HT1080 (cell line): ENCODE measurements at regions not wholly inside any gene's neighbourhood (a gene's known extent, or its start where the extent isn't known, plus 50 kb on each side); places are given as distances from the start of the nearest gene placed in this dataset.
"Not testable (repeated sequence)": the region's sequence is repeated elsewhere in the genome, so short reads cannot be mapped to it uniquely, and the experiment has no call there.

Experiments used
- DNase-seq: peaks from one replicate; pipeline ENCODE4 v3.0.0-alpha.2; 2015; ENCODE audit warnings: low read depth

DNA sequence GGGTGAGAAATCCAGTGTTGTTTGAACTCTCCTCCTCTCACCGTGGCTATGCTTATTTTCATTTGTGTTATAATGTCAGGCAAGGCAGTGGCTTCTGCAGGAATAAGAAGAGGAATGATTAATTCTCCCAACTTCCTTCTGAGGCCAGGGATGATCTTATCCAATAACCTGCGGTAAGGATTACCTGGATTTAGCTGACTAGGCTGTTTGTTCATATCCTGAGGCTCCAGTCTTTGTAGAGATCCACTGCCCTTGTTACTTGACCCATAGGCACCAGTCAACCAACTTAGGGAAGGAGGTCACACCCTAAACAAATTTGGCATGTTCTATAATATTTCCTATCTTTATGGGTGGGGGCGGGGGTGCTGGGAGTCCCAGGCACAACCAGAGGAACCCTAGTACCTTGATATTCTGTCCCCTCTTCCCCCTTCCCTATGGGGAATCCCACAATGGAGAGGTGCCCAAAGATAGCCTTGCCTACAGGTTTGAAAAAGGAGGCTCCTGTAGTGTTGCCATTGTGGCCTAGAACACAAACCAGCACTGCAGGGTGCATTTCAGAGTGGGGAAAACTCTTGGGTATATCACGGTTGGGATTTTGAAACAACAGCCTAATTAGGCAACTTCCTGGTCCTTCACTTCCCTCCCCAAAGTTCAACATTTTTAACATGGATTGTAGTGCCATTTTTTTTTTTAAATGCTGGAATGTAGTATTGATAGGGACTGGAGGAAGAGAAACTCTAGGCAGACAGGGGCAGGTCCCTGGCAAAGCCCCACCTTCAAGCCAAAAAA, 977.5 kb upstream of the SPRY2 start:
- no peak for DNase-seq

DNA sequence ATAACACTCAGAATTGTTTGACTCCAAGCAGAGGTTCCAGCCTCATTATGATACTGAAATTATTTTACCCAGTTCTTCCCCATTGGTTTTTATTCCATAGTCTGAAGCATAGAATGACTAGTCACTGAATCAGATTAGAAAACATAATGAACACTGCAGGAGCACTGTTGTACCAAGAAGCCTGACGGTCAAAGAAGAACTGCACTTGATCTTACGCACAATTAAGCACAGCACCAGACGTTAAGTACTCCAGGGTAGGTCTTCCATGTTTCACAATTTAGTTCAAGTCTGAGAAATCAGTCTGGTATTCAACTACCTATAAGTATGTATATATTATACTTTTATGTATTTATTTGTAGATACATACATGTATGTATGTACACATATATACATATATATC, 973.5 kb upstream of the SPRY2 start:
- no peak for DNase-seq

DNA sequence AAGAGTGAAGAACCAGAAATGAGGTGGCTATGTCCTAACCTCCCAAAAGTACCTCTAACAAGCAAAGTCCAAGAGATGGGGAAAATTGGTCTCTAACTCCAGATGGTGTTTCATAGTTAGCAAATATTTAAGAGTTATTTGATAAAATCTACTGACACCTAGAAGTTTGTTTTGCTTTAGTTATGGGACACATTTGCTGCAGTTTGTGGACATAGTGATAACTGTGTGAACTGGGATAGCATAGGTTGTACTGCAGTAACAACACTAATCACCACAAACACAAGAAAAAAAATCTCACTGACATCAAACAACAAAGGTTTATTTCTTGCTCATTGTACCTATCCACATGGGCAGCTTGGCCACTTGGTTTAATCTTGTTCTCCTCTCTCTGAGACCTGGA, 965.0 kb upstream of the SPRY2 start:
- DNase-seq = no peak

DNA sequence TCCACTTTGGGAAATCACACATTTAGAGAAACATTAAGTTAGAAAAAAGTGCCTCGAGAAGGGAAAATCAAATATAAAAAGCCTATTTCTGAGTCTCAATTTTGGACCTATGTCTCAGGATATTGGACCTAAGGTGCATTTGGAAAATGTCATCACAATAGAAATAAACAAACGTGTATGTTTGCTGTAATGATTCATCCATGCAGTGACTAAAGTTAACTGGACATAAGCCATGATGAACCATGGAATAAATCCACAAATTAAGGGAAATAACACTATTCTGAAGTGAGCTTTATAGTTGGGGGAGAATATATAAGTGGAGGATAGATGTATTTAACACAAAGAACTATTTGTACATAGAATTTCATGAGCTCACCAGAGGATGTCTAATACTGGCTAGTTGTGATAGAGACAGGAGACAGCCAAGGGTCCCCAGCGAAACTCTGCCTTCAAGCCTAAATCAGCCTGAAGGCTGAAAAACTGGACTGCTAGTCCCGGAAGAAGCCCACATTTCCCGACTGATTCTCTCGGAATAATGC, 963.3 kb upstream of the SPRY2 start:
- DNase-seq = no peak

DNA sequence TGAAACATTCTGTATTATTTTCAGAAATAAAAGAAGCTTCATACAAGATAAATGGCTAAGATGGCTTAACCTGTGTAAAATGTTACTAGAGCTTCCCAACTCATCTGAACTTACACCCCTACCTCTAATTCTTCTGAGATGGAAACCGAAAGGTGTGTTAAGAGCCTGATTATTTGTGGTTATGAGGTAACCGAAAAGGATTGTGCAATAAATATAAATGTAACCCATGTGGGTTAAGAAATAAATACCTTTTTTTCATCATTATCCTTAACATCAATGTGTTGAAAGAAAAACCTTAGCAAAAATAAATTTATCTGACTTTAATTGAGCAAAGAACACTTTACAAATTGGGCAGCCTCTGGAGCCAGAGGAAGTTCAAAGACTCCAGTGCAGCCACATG, 961.8 kb upstream of the SPRY2 start:
- no peak for DNase-seq

DNA sequence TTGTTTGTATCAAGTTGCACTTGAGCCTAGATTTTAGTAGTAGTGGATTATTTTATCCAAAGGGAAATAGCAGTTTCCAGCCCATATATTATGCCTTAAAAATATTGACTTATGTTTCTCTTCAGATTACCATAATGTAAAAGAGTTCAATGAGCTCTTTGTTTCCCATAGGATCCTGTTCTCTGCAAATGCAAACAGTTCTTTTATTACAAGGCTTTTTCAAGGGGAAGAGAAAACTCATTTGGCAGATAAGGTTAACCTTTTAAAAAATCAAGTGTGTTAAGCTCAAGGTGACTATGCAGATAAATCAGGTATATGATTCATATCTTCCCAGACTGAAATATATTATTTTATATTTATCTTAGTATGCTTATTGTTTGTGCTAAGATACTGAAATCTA, 961.2 kb upstream of the SPRY2 start:
- DNase-seq = no peak

DNA sequence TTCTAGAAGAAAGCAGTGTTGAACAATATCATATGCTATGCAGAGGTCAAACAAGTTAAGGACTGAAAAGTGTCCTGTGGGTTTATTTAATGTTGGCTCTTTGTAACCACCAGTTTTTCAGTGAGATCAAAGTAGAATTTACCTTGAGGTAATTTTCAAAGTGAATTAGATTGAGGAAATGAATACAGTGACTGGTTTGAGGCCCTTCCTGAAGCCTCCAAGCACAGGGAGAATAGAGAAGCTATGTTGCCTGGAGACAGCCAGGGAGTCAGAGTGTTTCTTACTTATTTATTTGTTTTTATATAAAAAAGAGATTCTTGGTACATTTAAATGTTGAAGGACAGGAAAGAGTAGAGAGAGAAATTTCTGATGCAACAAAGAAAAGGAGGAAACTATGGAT, 954.3 kb upstream of the SPRY2 start:
- no peak for DNase-seq

DNA sequence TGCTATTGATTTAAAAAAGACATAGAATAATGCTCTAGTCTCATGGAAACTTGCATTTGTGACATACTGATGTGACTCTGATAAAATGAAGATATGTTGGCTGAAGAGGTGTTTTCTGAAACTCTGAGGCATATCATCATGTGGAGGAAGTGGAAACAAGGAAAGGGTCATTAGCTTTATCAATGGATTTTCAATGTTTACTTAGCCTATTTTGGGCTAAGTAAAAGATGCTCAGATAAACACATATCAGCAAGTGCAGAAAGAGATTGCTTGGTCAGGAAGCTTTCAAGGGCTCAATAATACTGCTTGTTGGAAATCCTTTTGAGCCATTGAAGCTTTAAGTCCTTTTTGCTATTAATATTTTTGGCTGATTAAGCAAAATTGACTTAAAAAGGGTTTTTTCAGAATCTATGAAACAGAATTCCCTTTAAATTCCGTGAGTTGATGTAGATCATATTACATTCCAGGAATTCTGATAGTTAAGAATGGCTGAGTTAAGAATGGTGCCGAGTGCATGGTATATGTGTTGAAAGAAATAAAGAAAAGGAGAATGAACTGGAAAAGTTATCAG, 952.8 kb upstream of the SPRY2 start:
- no peak for DNase-seq

DNA sequence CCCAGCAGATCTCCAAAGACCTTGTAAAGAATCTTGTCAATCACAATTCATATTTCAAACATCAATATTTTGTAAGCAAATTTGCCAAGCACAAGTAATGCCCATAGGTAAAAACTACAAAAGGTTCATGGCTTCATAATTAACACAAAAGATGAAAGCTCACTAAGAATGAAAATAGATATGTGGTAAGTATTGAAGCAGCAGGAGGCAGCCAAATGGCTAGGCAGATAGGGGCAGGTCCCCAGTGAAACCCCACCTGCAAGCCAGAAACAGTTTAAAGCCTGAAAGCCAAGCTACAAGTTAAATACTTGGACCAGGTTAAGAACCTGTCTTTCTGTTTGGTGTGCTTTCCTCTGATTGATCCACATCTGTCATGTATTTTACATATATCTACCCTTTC, 942.6 kb upstream of the SPRY2 start:
- DNase-seq = no peak

DNA sequence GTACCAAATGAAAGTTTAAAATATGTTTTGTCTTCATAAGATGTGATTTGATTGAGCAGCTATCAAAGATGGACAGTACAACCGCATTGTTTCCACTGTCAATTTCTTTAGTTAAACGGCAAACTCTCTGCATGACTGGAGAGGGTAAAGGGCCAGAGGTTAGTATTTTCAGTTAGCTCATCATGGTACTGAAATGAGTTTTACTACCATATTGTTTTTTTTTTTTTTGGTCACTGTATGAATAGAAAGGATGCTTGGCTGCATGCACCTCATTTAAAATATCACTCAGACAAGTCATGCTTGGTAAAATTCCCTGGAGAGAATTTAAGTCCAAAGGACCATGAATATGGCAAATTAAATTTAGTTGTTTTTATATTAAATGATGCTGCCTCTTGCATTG, 942.1 kb upstream of the SPRY2 start:
- no peak for DNase-seq

DNA sequence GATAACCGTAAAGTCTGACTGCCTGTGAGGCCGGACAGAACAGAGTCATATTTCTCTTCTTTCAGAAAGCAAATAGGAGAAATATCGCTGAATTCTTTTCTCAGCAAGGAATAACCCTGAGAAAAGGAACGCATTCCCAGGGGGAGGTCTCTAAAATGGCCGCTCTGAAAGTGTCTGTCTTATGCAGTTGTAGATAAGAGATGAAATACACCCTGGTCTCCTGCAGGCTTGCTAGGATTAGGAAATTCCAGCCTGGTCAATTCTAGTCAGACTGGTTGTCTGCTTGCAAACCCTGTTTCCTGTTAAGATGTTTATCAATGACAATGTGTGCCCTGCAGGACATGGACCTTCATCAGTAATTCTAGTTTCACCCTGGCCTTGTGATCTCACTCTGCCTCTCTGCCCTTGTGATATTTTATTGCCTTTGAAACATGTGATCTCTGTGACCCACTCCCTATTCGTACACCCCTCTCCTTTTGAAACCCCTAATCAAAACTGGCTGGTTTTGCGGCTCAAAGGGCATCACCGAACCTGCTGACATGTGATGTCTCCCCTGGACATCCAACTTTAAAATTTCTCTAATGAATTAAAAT, 934.8 kb upstream of the SPRY2 start:
- no peak for DNase-seq

DNA sequence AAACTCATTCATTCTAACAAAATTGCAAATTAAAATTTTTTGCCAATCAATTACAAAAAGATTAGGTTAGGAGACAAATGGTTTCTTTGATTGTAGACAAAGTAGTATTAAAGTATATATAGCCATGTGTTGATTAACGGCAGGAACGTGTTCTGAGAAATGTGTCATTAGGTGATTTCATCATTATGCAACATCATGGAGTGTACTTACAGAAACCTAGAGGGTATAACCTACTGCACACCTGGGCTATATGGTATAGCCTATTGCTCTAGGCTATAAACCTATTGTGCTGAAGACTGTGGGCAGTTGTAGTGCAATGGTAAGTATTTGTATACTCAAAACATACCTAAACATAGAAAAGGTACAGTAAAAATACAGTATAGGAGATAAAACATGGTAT, 906.8 kb upstream of the SPRY2 start:
- no peak for DNase-seq

DNA sequence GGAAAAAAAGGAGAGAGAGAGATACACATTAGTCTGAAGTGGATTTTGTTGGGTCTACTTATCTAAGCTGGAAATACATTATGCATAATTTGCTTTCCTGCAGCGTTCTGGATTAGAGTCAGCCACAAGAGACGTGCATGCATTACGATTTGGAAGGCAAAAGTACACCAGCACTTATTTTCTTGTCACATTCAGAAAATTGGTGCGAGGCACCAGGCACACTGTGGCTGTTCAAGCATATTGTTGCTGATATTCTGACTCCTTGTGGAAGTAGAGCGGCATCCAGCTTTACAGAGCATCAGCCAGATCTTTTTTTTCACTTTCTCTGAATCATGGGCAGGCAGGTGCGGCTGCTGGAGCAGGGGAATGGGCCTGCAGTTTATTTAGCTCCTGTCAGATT, 905.6 kb upstream of the SPRY2 start:
- no peak for DNase-seq

DNA sequence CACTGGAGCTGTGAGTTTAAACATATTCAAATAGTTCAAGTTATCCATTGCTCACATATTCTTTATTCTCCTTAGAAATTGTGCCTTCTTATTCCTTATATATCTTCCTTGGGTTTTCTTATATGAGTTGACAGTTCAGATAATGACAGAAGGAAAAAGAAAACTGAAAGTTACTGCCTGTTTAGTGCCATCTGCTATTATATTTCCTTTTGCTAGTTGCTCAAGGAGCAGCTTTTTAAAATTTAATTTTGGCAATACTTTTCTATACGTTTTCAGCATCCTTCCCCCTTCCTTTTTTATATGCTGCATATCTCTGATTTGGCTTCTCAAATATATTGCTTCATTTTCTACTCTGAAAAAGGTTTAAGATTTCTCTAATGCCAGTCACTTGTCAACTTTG, 903.1 kb upstream of the SPRY2 start:
- DNase-seq = no peak

DNA sequence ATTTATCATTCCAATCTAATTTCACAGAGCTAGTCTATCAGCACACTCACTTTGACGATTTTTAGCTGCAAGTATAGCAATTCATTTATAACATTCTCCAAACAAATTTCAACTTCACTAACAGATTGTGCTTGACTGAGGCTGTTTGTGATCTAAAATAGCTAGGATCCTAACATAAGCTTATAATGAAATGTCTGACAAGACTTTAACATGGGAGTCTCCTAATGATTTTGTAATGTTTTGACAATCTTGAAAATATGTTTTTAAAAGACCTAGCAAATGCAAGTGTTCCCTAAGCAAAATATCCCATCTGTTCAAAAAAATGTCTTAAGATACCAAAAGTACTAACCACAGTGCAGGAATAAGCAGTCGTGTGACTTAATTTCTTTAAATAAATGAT, 889.5 kb upstream of the SPRY2 start:
- no peak for DNase-seq

DNA sequence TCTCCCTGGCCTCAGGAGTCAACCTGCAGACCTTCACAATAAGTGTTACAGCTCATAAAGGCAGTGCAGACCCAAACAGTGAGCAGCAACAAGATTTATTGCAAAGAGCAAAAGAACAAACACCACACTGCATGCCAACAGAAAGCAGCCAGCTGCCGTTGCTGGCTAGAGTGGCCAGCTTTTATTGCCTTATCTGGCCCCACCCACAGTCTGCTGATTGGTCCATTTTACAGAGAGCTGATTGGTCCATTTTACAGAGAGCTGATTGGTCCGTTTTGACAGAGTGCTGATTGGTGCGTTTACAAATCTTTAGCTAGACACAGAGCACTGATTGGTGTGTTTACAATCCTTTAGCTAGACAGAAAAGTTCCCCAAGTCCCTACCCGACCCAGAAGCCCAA, 885.9 kb upstream of the SPRY2 start:
- DNase-seq = not testable (repeated sequence)

DNA sequence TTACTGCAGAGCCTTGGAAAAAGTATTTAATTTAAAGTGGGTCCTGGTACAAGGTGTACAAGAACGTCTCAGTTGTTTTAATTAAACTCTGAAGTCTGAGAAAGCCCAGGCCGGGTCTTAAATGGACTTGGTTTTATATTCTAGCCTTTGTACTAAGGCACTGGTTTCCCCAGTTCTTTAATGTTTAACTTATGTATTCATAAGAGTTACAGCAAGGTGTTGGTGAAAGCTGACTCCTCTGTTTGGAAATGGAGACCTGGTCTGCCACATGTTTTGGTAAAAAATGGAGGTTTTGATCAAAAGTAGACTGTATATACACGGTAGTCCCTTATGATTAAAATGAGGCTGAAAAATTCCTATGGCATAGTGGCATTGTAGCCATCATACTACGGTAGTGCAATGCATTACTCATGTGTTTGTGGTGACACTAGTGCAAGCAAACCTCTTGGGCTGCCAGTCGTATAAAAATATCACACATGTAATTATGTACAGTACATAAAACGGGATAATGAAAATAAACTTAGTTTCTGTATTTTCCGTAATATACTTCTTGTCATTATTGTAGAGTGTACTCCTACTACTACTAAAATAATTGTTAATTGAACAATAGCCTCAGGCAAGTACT, 883.4 kb upstream of the SPRY2 start:
- no peak for DNase-seq

DNA sequence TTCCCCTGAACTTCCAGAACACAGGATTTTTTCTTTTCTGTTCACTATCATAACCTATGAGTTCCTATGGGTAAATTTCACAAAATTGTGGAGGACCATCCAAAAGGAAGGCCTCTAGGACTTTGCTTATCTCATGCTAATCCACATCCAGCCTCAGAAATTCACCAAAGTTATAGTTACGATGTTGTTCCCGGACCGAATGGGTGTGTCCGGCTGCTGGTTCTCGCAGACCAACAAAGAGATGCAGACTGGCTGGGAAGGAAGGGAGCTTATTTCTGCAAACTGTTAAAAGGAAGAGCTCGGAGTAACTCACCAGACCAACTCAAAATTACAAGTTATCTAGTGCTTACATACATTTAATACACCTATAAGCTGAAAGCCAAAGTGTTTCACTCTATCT, 882.9 kb upstream of the SPRY2 start:
- DNase-seq = no peak

DNA sequence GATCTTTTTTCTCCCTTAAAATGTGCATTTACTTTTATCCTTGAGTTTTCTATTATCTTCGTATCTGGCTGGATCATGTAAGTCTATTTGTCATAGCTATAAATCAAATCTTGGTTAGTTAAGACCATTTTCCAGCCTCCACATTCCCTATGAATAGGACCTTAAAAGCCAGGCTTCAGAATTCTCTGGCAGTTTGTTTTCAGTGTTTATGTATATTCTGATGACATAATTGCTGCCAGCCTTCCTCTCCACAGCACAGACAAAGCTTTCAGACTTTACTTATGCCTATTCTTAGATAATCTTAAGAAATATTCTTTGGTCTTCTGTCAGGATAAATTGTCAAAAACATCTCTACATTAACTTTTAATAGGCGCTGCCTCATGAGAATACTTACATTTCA, 870.8 kb upstream of the SPRY2 start:
- DNase-seq = no peak

DNA sequence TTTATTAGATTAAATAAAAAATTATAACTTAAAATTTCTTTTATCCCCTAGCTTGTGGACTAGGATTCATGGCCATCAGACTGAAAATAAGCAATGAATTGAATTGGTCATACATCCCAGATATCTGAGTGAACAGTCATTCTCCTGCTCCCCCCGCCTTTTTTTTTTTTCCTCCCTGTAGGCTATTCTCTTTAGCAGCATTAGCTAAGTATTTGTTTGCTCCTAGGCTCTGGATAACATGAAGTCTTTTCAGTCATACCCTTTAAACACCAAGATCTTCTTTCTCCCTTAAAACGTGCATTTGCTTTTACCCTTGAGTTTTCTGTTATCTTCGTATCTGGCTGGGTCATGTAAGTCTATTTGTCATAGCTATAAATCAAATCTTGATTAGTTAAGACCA, 866.7 kb upstream of the SPRY2 start:
- DNase-seq = no peak

DNA sequence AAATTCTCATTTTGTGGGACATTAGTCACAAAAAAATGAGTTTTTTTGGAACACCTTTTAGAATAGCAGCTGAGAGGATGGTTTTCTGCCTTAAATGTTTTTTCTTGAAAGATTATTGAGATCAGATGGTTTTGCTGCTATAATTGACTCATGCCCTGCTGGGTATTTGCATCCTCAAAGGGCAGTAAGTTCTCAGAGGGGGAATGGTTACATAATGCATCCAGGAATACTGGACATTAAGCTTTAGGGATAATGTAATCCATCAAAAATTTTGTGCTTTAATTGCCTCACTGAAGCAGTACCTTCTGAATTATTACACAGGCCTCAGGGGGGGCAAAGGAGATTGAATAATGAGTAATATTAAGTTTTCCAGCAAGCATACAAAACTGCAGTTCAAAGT, 866.3 kb upstream of the SPRY2 start:
- no peak for DNase-seq

DNA sequence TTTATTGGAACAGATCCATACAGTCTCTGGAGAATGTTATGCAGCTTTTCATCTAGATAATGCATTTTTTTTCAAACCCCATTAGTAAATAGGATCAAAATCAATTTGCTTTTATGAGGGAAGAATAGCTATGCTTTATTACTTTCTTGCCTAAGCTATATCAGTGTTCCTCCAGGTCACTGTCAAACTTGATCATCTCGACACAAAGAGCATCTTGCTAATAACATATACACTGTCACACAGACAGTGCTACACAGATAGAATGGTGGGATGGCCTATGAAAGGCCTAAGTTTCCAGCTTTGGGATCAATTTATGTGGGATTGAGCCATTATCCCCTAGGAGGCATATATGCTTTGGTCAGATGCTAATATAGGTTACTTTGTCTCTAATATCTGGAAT, 862.9 kb upstream of the SPRY2 start:
- DNase-seq = no peak
